HepG2 (cell line): ENCODE measurements at regions not wholly inside any gene's neighbourhood (a gene's known extent, or its start where the extent isn't known, plus 50 kb on each side); places are given as distances from the start of the nearest gene placed in this dataset.

ENCODE experiments used
- DMAP1 ChIP-seq: IDR thresholded peaks from 2 replicates; pipeline ENCODE4 v1.6.1; 2016
- HOXD1 ChIP-seq: sonication (generic); formaldehyde crosslinking; IDR thresholded peaks from 2 replicates; pipeline ENCODE4 v1.5.0; 2020; ENCODE audit warnings: missing genetic modification reagents
- IRF1 ChIP-seq: sonication (generic); formaldehyde crosslinking; IDR thresholded peaks from 2 replicates; pipeline ENCODE4 v1.4.0; 2020; ENCODE audit warnings: low read depth, mild to moderate bottlenecking, missing genetic modification reagents
- POGK ChIP-seq: sonication (generic); formaldehyde crosslinking; conservative IDR thresholded peaks from 2 replicates; pipeline ENCODE4 v1.8.0; 2022; ENCODE audit warnings: mild to moderate bottlenecking, moderate library complexity, missing genetic modification reagents
- RORA ChIP-seq: sonication (generic); formaldehyde crosslinking; IDR thresholded peaks from 2 replicates; pipeline ENCODE4 v1.5.0; 2020; ENCODE audit warnings: mild to moderate bottlenecking, missing genetic modification reagents, moderate library complexity
- TFAP4 ChIP-seq: sonication (generic); IDR thresholded peaks from 2 replicates; pipeline ENCODE4 v1.6.1; 2016; ENCODE audit warnings: low read depth, borderline replicate concordance
- ZC3H13 ChIP-seq: sonication (generic); formaldehyde crosslinking; IDR thresholded peaks from 2 replicates; pipeline ENCODE4 v1.8.1; 2023; ENCODE audit warnings: mild to moderate bottlenecking, missing genetic modification reagents, moderate library complexity
- ZHX1 ChIP-seq: sonication (generic); formaldehyde crosslinking; IDR thresholded peaks from 2 replicates; pipeline ENCODE4 v1.8.1; 2022; ENCODE audit warnings: low read depth, mild to moderate bottlenecking, missing genetic modification reagents
- ZNF12 ChIP-seq: sonication (generic); formaldehyde crosslinking; IDR thresholded peaks from 2 replicates; pipeline ENCODE4 v1.5.0; 2020; ENCODE audit warnings: missing genetic modification reagents
- ZNF468 ChIP-seq: sonication (generic); formaldehyde crosslinking; IDR thresholded peaks from 2 replicates; pipeline ENCODE4 v1.8.0; 2022; ENCODE audit warnings: mild to moderate bottlenecking, moderate library complexity, missing genetic modification reagents
- ZNF546 ChIP-seq: sonication (generic); formaldehyde crosslinking; conservative IDR thresholded peaks from 2 replicates; pipeline ENCODE4 v1.8.1; 2023; ENCODE audit warnings: mild to moderate bottlenecking, missing genetic modification reagents
- ZNF569 ChIP-seq: sonication (generic); formaldehyde crosslinking; IDR thresholded peaks from 2 replicates; pipeline ENCODE4 v1.5.0; 2020; ENCODE audit warnings: mild to moderate bottlenecking, missing genetic modification reagents, moderate library complexity, borderline replicate concordance
- ZNF609 ChIP-seq: sonication (generic); formaldehyde crosslinking; IDR thresholded peaks from 2 replicates; pipeline ENCODE4 v1.4.0; 2020; ENCODE audit warnings: mild to moderate bottlenecking, missing genetic modification reagents, borderline replicate concordance
- ZNF761 ChIP-seq: sonication (generic); formaldehyde crosslinking; conservative IDR thresholded peaks from 2 replicates; pipeline ENCODE4 v1.4.0; 2020; ENCODE audit warnings: mild to moderate bottlenecking, missing genetic modification reagents

GRCh38 chr20:50378170-50379000, 131.8 kb upstream of the PTPN1 start (continued):
- no peak for TF ChIP-seq POGK (CRISPR knock-in tag)
- no peak for TF ChIP-seq IRF1
- TF ChIP-seq ZNF761 = no peak
- no peak for TF ChIP-seq ZNF546 (CRISPR knock-in tag)
- TF ChIP-seq ZNF609 (CRISPR knock-in tag) = 0 out of 2 replicates have a peak, but pooled peaks have one; percentile 35
- no peak for TF ChIP-seq ZNF12
- TF ChIP-seq RORA (CRISPR knock-in tag) = no peak
- TF ChIP-seq ZC3H13 (CRISPR knock-in tag) = no peak
- 0 out of 2 replicates have a peak, but pooled peaks have one; percentile 21 for TF ChIP-seq TFAP4
- TF ChIP-seq ZNF468 (CRISPR knock-in tag) = no peak
- no peak for TF ChIP-seq ZHX1
- no peak for TF ChIP-seq ZNF569
- no peak for TF ChIP-seq HOXD1 (CRISPR knock-in tag)
- no peak for TF ChIP-seq DMAP1 (CRISPR knock-in tag)
